Esophagus squamous epithelium (tissue), 5 donors: ENCODE measurements at regions not wholly inside any gene's neighbourhood (a gene's known extent, or its start where the extent isn't known, plus 50 kb on each side); places are given as distances from the start of the nearest gene placed in this dataset.
A peak's percentile ranks its signal among the peaks of the same experiment; 100 is the strongest.

ENCODE experiments used
- DNase-seq: peaks from one replicate; lab custom pipeline; 2025; lab: John Stamatoyannopoulos, UW
- H3K27ac ChIP-seq, 4 donors: fragments of 200-600 bp; sonication (generic); one replicate each; pipeline ENCODE4 v1.5.1; 2016 to 2019; ENCODE audit warnings: mild to moderate bottlenecking in 1 of 4
- H3K27me3 ChIP-seq, 4 donors: fragments of 200-600 bp; sonication (generic); 1 replicate in 3 of 4; 2 replicates in 1 of 4; pipeline versions ENCODE4 v1.5.1 to v1.6.0; 2017 to 2021; ENCODE audit warnings: antibody characterized with exemption in 1 of 4
- H3K36me3 ChIP-seq, 3 donors: fragments of 200-600 bp; sonication (generic); one replicate each; pipeline ENCODE4 v1.5.1; 2016 to 2019
- H3K4me1 ChIP-seq, 3 donors: fragments of 200-600 bp; sonication (generic); one replicate each; pipeline ENCODE4 v1.5.1; 2017 to 2019
- H3K4me3 ChIP-seq, 4 donors: fragments of 200-600 bp; sonication (generic); 1 replicate in 3 of 4; 2 replicates in 1 of 4; pipeline ENCODE4 v1.5.1; 2016 to 2019; ENCODE audit warnings: mild to moderate bottlenecking in 2 of 4, moderate library complexity in 1 of 4
- H3K9me3 ChIP-seq, 3 donors: fragments of 200-600 bp; sonication (generic); one replicate each; pipeline ENCODE4 v1.5.1; 2016 to 2019
- POLR2A ChIP-seq, 4 donors: fragments of 450-650 bp; IDR thresholded peaks; one replicate each; pipeline ENCODE4 v1.6.1; 2017; ENCODE audit warnings: antibody characterized with exemption in 4 of 4, mild to moderate bottlenecking in 4 of 4, moderate library complexity in 3 of 4
- WGBS, 2 donors: methylation state at CpG; one replicate each; pipeline ENCODE4 v1.1.5; 2018; 5-methylcytosine and 5-hydroxymethylcytosine counted together
- intact Hi-C: fragments of 100-400 bp; cut with DNase I; formaldehyde crosslinking; loops from one replicate; pipeline ENCODE4 v1.15.0; 2022
- TF ChIP-seq, protein P1 (sequence below), 6 experiments: fragments of 450-650 bp in 4 of 6; fragments of 200-600 bp in 2 of 6; sonication (generic) in 2 of 6; IDR thresholded peaks; one replicate each; pipeline ENCODE4 v1.5.1; 2016 to 2019; ENCODE audit warnings: antibody characterized with exemption in 6 of 6, mild to moderate bottlenecking in 4 of 6, moderate library complexity in 4 of 6
- donor health status: DM: yes; HTN: yes; CAD: no.

DNA sequence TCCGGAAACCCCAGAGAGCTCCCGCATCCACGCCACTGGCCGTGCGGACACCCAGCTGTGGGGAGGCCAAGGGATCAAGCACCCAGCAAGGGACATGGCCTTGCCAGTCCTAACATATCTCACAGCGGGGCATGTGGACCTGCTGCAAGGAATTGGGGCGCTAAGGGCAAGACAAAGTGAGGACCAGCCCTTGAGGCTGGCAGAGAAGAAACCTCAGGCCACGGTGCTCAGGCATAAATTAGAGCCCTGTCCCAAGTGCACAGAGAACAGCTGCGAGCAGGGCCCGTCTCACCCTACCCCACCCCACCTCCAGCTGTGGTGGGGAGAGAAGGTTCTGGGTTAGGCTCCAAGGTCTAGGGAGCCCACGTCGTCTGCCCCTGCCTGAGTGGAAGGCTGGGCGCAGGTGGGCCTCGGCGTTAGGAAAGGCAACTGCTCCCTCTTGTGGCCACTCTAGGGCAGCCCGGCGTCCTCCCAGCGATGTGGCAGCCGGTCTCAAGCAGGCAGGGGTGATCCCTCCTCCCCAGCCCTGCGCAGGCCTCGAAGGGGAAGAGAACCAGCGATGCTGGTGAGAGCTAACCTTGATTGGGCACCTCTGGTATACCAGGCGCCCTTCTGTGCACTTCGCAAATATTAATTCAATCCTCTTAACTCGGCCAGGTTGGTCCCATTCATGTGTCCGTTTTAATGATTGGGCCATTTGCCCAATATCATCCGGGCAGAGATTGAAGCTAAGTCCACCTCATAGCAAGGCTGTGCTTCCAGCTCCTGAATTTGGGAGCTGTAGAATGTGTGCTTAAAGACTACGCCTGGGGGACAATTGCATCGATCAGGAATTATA lies 235.8 kb downstream of the NFATC2 start:
- Histone ChIP-seq H3K27ac (no peak overlapping the region), H3K9me3 (no peaks in the 10 kb centered on the region), H3K4me1 (peaks cover 0 to 11% (median 7%) of the 10 kb centered on the region in 3 donors), H3K4me3 (peak overlapping the region in 1 of 4 donors; percentile 12), H3K36me3 (no peaks in the 10 kb centered on the region), H3K27me3 (peaks cover 0 to 21% (median 0%) of the 10 kb centered on the region in 4 donors)
- WGBS, 2 donors, result 20 to 54% methylated on average over 10 to 11 of the region's 29 CpGs
- intact Hi-C loops, result loop anchor here (5.0 to 10.0 kb wide), 2 partner anchors 82 to 309 kb away; no protein-coding TSS in a partner anchor
- DNase-seq, result no peak
- no peak for TF ChIP-seq POLR2A (IDR thresholded peaks at IDR 0.05)
- TF ChIP-seq, protein P1, sequence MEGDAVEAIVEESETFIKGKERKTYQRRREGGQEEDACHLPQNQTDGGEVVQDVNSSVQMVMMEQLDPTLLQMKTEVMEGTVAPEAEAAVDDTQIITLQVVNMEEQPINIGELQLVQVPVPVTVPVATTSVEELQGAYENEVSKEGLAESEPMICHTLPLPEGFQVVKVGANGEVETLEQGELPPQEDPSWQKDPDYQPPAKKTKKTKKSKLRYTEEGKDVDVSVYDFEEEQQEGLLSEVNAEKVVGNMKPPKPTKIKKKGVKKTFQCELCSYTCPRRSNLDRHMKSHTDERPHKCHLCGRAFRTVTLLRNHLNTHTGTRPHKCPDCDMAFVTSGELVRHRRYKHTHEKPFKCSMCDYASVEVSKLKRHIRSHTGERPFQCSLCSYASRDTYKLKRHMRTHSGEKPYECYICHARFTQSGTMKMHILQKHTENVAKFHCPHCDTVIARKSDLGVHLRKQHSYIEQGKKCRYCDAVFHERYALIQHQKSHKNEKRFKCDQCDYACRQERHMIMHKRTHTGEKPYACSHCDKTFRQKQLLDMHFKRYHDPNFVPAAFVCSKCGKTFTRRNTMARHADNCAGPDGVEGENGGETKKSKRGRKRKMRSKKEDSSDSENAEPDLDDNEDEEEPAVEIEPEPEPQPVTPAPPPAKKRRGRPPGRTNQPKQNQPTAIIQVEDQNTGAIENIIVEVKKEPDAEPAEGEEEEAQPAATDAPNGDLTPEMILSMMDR (IDR thresholded peaks at IDR 0.05), result peak; percentile 56 to 93 (median 90)

DNA sequence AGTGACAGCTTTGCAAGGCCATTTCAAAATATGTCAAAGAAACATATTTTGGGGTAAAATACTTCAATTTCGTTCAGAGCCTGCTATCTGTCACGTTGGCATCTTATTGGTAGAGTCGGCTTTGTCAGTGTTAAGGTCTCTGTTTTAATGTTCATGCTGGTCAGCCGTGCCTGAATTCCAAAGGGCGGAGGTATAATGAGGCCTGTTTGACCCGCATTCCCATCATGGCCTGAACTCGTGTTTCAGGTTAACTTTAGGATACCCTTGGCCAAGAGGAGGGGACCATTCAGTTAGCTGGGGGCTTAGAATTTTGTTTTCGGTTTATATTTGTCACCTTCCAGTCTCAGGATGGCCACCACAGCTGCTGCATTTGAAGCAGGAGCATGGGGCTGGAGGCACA lies 236.4 kb downstream of the NFATC2 start:
- Histone ChIP-seq H3K9me3 (no peaks in the 10 kb centered on the region), H3K27me3 (peaks cover 0 to 21% (median 0%) of the 10 kb centered on the region in 4 donors), H3K4me1 (peaks cover 0 to 10% (median 7%) of the 10 kb centered on the region in 3 donors), H3K4me3 (no peak overlapping the region), H3K36me3 (no peaks in the 10 kb centered on the region), H3K27ac (no peak overlapping the region)
- 79 to 80% methylated on average over 8 of the region's 8 CpGs for WGBS, 2 donors
- intact Hi-C loops, result loop anchor here (5.0 to 10.0 kb wide), 2 partner anchors 81 to 309 kb away; no protein-coding TSS in a partner anchor
- DNase-seq, result no peak
- no peak for TF ChIP-seq POLR2A (IDR thresholded peaks at IDR 0.05)
- TF ChIP-seq, protein P1 (IDR thresholded peaks at IDR 0.05), result no peak

DNA sequence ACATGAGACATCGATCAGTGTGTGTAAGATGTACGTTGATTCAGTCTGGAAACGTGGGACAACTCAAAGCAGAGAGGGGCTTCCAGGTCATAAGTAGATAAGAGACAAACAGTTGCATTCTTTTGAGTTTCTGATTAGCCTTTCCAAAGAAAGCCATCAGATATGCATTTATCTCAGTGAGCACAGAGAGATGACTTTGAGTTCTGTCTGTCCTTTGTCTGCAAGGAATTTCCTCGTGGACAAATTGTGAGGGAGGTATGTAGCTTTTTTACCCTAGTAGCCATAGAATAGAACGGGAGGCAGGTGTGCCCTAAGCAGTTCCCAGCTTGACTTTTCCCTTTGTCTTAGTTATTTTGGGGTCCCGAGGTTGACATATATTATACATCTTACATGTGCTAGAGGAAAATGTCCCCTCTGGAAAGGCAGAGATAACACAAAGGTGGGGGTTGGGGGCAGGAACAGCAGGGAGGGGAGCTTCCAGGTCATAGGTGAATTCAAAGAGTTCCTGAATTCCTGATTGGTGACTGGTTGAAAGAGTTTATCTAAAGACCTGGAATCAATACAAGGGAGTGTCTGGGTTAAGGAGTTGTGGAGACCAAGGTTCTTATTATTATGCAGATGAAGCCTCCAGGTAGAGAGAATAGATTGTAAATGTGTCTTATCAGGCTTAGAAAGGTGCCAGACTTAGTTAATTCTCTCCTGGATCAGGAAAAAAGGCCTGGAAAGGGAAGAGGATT lies 237.0 kb downstream of the NFATC2 start:
- intact Hi-C loops, result loop anchor here (5.0 to 10.0 kb wide), 2 partner anchors 81 to 308 kb away; no protein-coding TSS in a partner anchor
- no peak for DNase-seq
- WGBS, 2 donors, result 45 to 49% methylated on average over 5 to 6 of the region's 6 CpGs
- peaks cover 0 to 10% (median 7%) of the 10 kb centered on the region in 3 donors for H3K4me1 ChIP-seq
- no peaks in the 10 kb centered on the region for H3K9me3 ChIP-seq
- H3K4me3 ChIP-seq, result no peak overlapping the region
- TF ChIP-seq, protein P1 (IDR thresholded peaks at IDR 0.05), result no peak
- no peak for TF ChIP-seq POLR2A (IDR thresholded peaks at IDR 0.05)
- H3K27ac ChIP-seq, result no peak overlapping the region
- H3K36me3 ChIP-seq, result no peaks in the 10 kb centered on the region
- H3K27me3 ChIP-seq, result peaks cover 0 to 21% (median 0%) of the 10 kb centered on the region in 4 donors

DNA sequence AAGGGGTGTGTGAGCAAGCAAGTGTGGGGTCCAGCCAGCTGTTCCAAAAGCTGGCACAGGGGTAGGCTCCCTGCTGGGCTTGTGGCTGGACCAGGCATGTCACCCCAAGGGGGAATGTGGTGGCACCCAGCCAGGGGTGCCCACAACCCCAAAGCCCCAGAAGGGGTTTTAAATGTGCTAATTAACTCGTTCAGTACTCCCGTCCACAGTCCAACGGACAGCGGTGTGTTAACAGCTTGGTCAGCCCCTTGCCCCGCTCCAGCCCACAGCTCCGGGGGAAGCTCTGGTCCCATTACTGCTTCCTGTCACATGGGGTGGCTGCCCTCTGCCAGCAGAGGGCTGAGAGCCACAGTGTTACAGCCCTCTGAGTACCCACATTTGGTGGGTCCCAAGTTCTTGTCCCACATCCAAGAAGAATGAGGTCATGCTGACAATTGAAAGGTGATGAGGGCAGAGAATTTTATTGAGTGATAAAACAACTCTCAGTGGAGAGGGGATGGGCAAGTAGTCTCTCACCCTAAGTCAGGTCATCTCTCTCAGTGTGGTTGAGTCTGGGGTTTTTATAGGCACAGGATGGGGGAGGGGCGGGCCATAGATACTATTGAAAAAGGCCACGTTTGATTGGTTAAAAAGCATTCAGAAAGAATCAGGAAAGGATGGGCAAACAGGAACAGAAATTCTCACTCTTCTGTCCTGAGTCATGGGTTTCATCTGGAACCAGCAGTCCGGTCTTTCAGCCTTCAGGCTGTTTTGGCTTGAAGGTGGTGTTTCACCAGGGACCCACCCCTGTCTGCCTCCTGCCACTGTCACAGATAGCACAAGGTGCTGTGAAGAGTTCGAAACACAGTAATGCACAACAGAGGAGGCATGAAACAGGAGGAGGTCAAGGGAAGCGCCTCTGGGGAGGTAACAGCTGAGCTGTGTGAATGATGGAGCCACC lies 238.5 kb downstream of the NFATC2 start:
- WGBS, 2 donors, result 80 to 81% methylated on average over 5 to 6 of the region's 11 CpGs
- intact Hi-C loops, result loop anchor here (10.0 kb wide), 1 partner anchor 79 kb away; no protein-coding TSS in a partner anchor
- TF ChIP-seq POLR2A (IDR thresholded peaks at IDR 0.05), result no peak

DNA sequence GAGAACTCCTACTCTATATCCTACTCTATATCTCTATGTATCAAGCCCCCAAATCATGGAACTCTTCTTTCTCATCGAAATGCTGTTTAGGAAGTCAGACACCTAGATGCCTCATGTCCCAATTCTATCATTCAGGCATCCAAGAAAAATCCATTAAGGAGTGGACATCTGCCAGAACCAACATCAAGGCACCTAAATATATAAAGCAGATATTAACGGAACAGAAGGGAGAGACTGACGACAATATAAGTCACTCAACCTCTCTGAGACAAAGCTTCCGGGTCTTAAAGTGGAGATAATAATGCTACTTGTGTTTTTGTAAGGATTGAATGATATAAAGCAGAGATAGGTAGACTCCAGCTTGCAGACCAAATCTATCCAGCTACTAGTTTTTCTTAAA lies 241.5 kb downstream of the NFATC2 start:
- no peak for DNase-seq
- 89 to 90% methylated on average over 4 of the region's 4 CpGs for WGBS, 2 donors
- peaks cover 0 to 2% (median 0%) of the 10 kb centered on the region in 4 donors for H3K27me3 ChIP-seq
- H3K36me3 ChIP-seq, result no peaks in the 10 kb centered on the region
- no peaks in the 10 kb centered on the region for H3K9me3 ChIP-seq
- no peak overlapping the region for H3K27ac ChIP-seq
- no peaks in the 10 kb centered on the region for H3K4me1 ChIP-seq
- intact Hi-C loops, result loop anchor here (10.0 kb wide), 1 partner anchor 76 kb away; no protein-coding TSS in a partner anchor
- TF ChIP-seq, protein P1 (IDR thresholded peaks at IDR 0.05), result no peak
- TF ChIP-seq POLR2A (IDR thresholded peaks at IDR 0.05), result no peak
- no peak overlapping the region for H3K4me3 ChIP-seq

More for the DNA sequence above, 238.5 kb downstream of the NFATC2 start:
- Histone ChIP-seq H3K4me1 (peaks cover 0 to 10% (median 7%) of the 10 kb centered on the region in 3 donors), H3K4me3 (no peak overlapping the region), H3K27me3 (peaks cover 0 to 17% (median 0%) of the 10 kb centered on the region in 4 donors), H3K27ac (no peak overlapping the region), H3K9me3 (no peaks in the 10 kb centered on the region), H3K36me3 (no peaks in the 10 kb centered on the region)
- no peak for DNase-seq
